Ascending aorta (tissue), 2 donors: ENCODE measurements at regions not wholly inside any gene's neighbourhood (a gene's known extent, or its start where the extent isn't known, plus 50 kb on each side); places are given as distances from the start of the nearest gene placed in this dataset.

Experiments
- DNase-seq, 2 donors: peaks; one replicate each; pipeline ENCODE4 v3.0.0-alpha.2; 2019; ENCODE audit warnings: low spot score in 2 of 2
- H3K27ac ChIP-seq, 2 donors: fragments of 200-600 bp; sonication (generic); one replicate each; pipeline ENCODE4 v1.5.1; 2016 to 2017; ENCODE audit warnings: mild to moderate bottlenecking in 1 of 2
- H3K27me3 ChIP-seq: fragments of 200-600 bp; sonication (generic); one replicate; pipeline ENCODE4 v1.5.1; 2017
- H3K36me3 ChIP-seq, 2 donors: fragments of 200-600 bp; sonication (generic); one replicate each; pipeline ENCODE4 v1.5.1; 2016
- H3K4me1 ChIP-seq, 2 donors: fragments of 200-600 bp; sonication (generic); one replicate each; pipeline ENCODE4 v1.5.1; 2016 to 2017; ENCODE audit warnings: mild to moderate bottlenecking in 1 of 2
- H3K4me3 ChIP-seq, 2 donors: fragments of 200-600 bp; sonication (generic); one replicate each; pipeline ENCODE4 v1.5.1; 2016 to 2017; ENCODE audit warnings: mild to moderate bottlenecking in 1 of 2
- H3K9me3 ChIP-seq, 2 donors: fragments of 200-600 bp; sonication (generic); one replicate each; pipeline ENCODE4 v1.5.1; 2016
- CTCF ChIP-seq, 3 experiments: fragments of 200-600 bp in 2 of 3; fragments of 450-650 bp in 1 of 3; sonication (generic) in 2 of 3; IDR thresholded peaks; one replicate each; pipeline ENCODE4 v1.5.1; 2016 to 2019; ENCODE audit warnings: antibody characterized with exemption in 3 of 3, mild to moderate bottlenecking in 1 of 3, moderate library complexity in 1 of 3
- intact Hi-C: fragments of 100-400 bp; cut with DNase I; formaldehyde crosslinking; loops from one replicate; pipeline ENCODE4 v1.15.1; 2023

- intact Hi-C loops, result no loop called here
- Histone ChIP-seq H3K36me3 (no peaks in the 10 kb centered on the region), H3K27ac (no peak overlapping the region), H3K27me3 (no peaks in the 10 kb centered on the region), H3K9me3 (no peaks in the 10 kb centered on the region), H3K4me3 (no peak overlapping the region), H3K4me1 (no peaks in the 10 kb centered on the region)
- no peak for TF ChIP-seq CTCF (IDR thresholded peaks at IDR 0.05)
- DNase-seq, result no peak
Measured at GRCh38 chr9:126017758-126018157, 270.6 kb downstream of the PBX3 start.

- Histone ChIP-seq H3K36me3 (no peaks in the 10 kb centered on the region), H3K27me3 (no peaks in the 10 kb centered on the region), H3K4me1 (no peaks in the 10 kb centered on the region), H3K4me3 (no peak overlapping the region), H3K27ac (no peak overlapping the region), H3K9me3 (no peaks in the 10 kb centered on the region)
- DNase-seq, result no peak
- intact Hi-C loops, result no loop called here
- no peak for TF ChIP-seq CTCF (IDR thresholded peaks at IDR 0.05)
Measured at GRCh38 chr9:126020836-126021235, 273.7 kb downstream of the PBX3 start.

- TF ChIP-seq CTCF (IDR thresholded peaks at IDR 0.05), result no peak
- H3K36me3 ChIP-seq, result no peaks in the 10 kb centered on the region
- intact Hi-C loops, result no loop called here
Measured at GRCh38 chr9:126023962-126024361, 276.8 kb downstream of the PBX3 start.

GRCh38 chr9:126024581-126025230 lies 277.5 kb downstream of the PBX3 start:
- Histone ChIP-seq H3K9me3 (no peaks in the 10 kb centered on the region), H3K27ac (no peak overlapping the region), H3K4me3 (no peak overlapping the region), H3K27me3 (no peaks in the 10 kb centered on the region), H3K4me1 (no peaks in the 10 kb centered on the region), H3K36me3 (no peaks in the 10 kb centered on the region)
- intact Hi-C loops, result no loop called here
- TF ChIP-seq CTCF (IDR thresholded peaks at IDR 0.05), result no peak
- no peak for DNase-seq

More at GRCh38 chr9:126023962-126024361, 276.8 kb downstream of the PBX3 start:
- DNase-seq, result no peak
- H3K27me3 ChIP-seq, result no peaks in the 10 kb centered on the region
- no peaks in the 10 kb centered on the region for H3K4me1 ChIP-seq
- H3K4me3 ChIP-seq, result no peak overlapping the region
- H3K9me3 ChIP-seq, result no peaks in the 10 kb centered on the region
- H3K27ac ChIP-seq, result no peak overlapping the region

GRCh38 chr9:126025991-126026390 lies 278.8 kb downstream of the PBX3 start:
- DNase-seq, result no peak
- Histone ChIP-seq H3K27ac (no peak overlapping the region), H3K27me3 (no peaks in the 10 kb centered on the region), H3K36me3 (no peaks in the 10 kb centered on the region), H3K9me3 (no peaks in the 10 kb centered on the region), H3K4me3 (no peak overlapping the region), H3K4me1 (no peaks in the 10 kb centered on the region)
- no peak for TF ChIP-seq CTCF (IDR thresholded peaks at IDR 0.05)
- intact Hi-C loops, result no loop called here

GRCh38 chr9:126027566-126027965 lies 280.4 kb downstream of the PBX3 start:
- H3K27ac ChIP-seq, result no peak overlapping the region
- no peaks in the 10 kb centered on the region for H3K9me3 ChIP-seq
- H3K4me3 ChIP-seq, result no peak overlapping the region
- no peaks in the 10 kb centered on the region for H3K36me3 ChIP-seq
- no peaks in the 10 kb centered on the region for H3K27me3 ChIP-seq
- no peak for TF ChIP-seq CTCF (IDR thresholded peaks at IDR 0.05)
- no peaks in the 10 kb centered on the region for H3K4me1 ChIP-seq
- intact Hi-C loops, result no loop called here
- no peak for DNase-seq
